ENCODE measurements at regions not wholly inside any gene's neighbourhood (a gene's known extent, or its start where the extent isn't known, plus 50 kb on each side); places are given as distances from the start of the nearest gene placed in this dataset.

- TF ChIP-seq TCF7L2 (IDR thresholded peaks at IDR 0.05; ENCODE audit: low read depth, low read length) (no peak), CTCF (IDR thresholded peaks at IDR 0.05) (no peak)
Observed at GRCh38 chr5:97968346-97968745, 785.3 kb upstream of the RIOK2 start.
